ENCODE measurements at regions not wholly inside any gene's neighbourhood (a gene's known extent, or its start where the extent isn't known, plus 50 kb on each side); places are given as distances from the start of the nearest gene placed in this dataset.

DNA sequence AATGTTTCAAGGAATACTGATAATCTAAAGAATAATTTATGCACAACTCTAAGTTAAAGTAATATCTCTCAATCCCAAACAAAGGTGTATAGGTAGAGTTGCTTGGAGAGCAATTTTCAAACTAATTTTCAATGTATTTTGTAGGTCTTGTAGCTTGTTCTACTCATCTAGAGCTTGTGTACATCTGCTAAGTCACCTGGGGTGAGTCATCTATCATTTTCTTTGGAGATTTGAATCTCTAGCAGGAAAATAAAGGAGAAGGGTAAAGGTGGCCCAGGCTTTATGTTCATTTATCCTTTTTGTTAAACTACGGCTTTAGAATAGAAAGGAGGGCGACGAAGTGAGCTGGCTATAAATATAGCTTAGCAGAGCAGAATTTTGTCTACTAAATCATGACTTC lies 76.8 kb upstream of the THUMPD2 start:
- TF ChIP-seq CTCF (IDR thresholded peaks at IDR 0.05), result no peak
- no peak for TF ChIP-seq POLR2A (IDR thresholded peaks at IDR 0.05)
